ENCODE measurements at regions not wholly inside any gene's neighbourhood (a gene's known extent, or its start where the extent isn't known, plus 50 kb on each side); places are given as distances from the start of the nearest gene placed in this dataset.

- H3K27ac Mint-ChIP-seq: no peak overlapping the region
- H3K4me1 Mint-ChIP-seq: no peaks in the 10 kb centered on the region
- no peaks in the 10 kb centered on the region for H3K9me3 Mint-ChIP-seq
- no peaks in the 10 kb centered on the region for H3K27me3 Mint-ChIP-seq
- no peak for DNase-seq
- peaks cover 12% of the 10 kb centered on the region for H3K36me3 Mint-ChIP-seq (ENCODE audit: low read depth)
- no peak overlapping the region for H3K4me3 Mint-ChIP-seq
- POLR2A ChIA-PET: no interaction called here
- CTCF ChIA-PET: no interaction called here
These were observed 78.3 kb upstream of the POU5F2 start for GRCh38 chr5:93819668-93820067.

- H3K27ac Mint-ChIP-seq: no peak overlapping the region
- H3K9me3 Mint-ChIP-seq: no peaks in the 10 kb centered on the region
- CTCF ChIA-PET: no interaction called here
- no peaks in the 10 kb centered on the region for H3K27me3 Mint-ChIP-seq
- POLR2A ChIA-PET: no interaction called here
- no peak overlapping the region for H3K4me3 Mint-ChIP-seq
- H3K36me3 Mint-ChIP-seq (ENCODE audit: low read depth): no peaks in the 10 kb centered on the region
- no peaks in the 10 kb centered on the region for H3K4me1 Mint-ChIP-seq
- DNase-seq: no peak
These were observed 69.4 kb upstream of the POU5F2 start for GRCh38 chr5:93810780-93811179.

- POLR2A ChIA-PET: no interaction called here
- Mint-ChIP-seq H3K36me3 (ENCODE audit: low read depth) (no peaks in the 10 kb centered on the region), H3K4me1 (no peaks in the 10 kb centered on the region), H3K27me3 (no peaks in the 10 kb centered on the region), H3K4me3 (no peak overlapping the region), H3K27ac (no peak overlapping the region), H3K9me3 (no peaks in the 10 kb centered on the region)
- no peak for DNase-seq
- CTCF ChIA-PET: interaction anchor here (0.9 kb wide), 1 partner anchor 16 kb away, joined by 3 read pairs; no protein-coding TSS in a partner anchor
These were observed 68.0 kb upstream of the POU5F2 start for GRCh38 chr5:93809430-93809829.

- ChIA-PET CTCF (no interaction called here), POLR2A (no interaction called here)
- DNase-seq: no peak
- Mint-ChIP-seq H3K27ac (no peak overlapping the region), H3K27me3 (no peaks in the 10 kb centered on the region), H3K36me3 (ENCODE audit: low read depth) (no peaks in the 10 kb centered on the region), H3K4me1 (no peaks in the 10 kb centered on the region), H3K4me3 (no peak overlapping the region), H3K9me3 (no peaks in the 10 kb centered on the region)
These were observed 66.4 kb upstream of the POU5F2 start for GRCh38 chr5:93807846-93808245.

GRCh38 chr5:93805616-93806379 lies 64.4 kb upstream of the POU5F2 start:
- Mint-ChIP-seq H3K27ac (no peak overlapping the region), H3K36me3 (ENCODE audit: low read depth) (no peaks in the 10 kb centered on the region), H3K4me1 (peaks cover 4% of the 10 kb centered on the region), H3K9me3 (no peaks in the 10 kb centered on the region), H3K27me3 (no peaks in the 10 kb centered on the region), H3K4me3 (no peak overlapping the region)
- no peak for DNase-seq
- POLR2A ChIA-PET: no interaction called here
- CTCF ChIA-PET: interaction anchor here (0.9 kb wide), 1 partner anchor 10 kb away, joined by 3 read pairs; no protein-coding TSS in a partner anchor

- peak; percentile 46 for DNase-seq
These were observed 59.8 kb upstream of the POU5F2 start for GRCh38 chr5:93800988-93801811.

GRCh38 chr5:93794954-93795353 lies 53.6 kb upstream of the POU5F2 start:
- Mint-ChIP-seq H3K36me3 (ENCODE audit: low read depth) (no peaks in the 10 kb centered on the region), H3K27ac (no peak overlapping the region), H3K4me3 (no peak overlapping the region), H3K4me1 (no peaks in the 10 kb centered on the region), H3K27me3 (no peaks in the 10 kb centered on the region), H3K9me3 (no peaks in the 10 kb centered on the region)
- ChIA-PET POLR2A (no interaction called here), CTCF (no interaction called here)
- DNase-seq: no peak

More at GRCh38 chr5:93800988-93801811, 59.8 kb upstream of the POU5F2 start:
- POLR2A ChIA-PET: no interaction called here
- H3K36me3 Mint-ChIP-seq (ENCODE audit: low read depth): no peaks in the 10 kb centered on the region
- no peak overlapping the region for H3K4me3 Mint-ChIP-seq
- CTCF ChIA-PET: interaction anchor here (0.7 to 2.1 kb wide), 5 partner anchors 30 to 285 kb away, joined by 3 to 6 read pairs (median 3); no protein-coding TSS in a partner anchor
- no peaks in the 10 kb centered on the region for H3K27me3 Mint-ChIP-seq
- peaks cover 4% of the 10 kb centered on the region for H3K4me1 Mint-ChIP-seq
- H3K9me3 Mint-ChIP-seq: no peaks in the 10 kb centered on the region
- no peak overlapping the region for H3K27ac Mint-ChIP-seq

GRCh38 chr5:93793159-93793781 lies 51.9 kb upstream of the POU5F2 start:
- no peaks in the 10 kb centered on the region for H3K9me3 Mint-ChIP-seq
- H3K36me3 Mint-ChIP-seq (ENCODE audit: low read depth): no peaks in the 10 kb centered on the region
- DNase-seq: no peak
- no peaks in the 10 kb centered on the region for H3K4me1 Mint-ChIP-seq
- no peak overlapping the region for H3K27ac Mint-ChIP-seq
- POLR2A ChIA-PET: no interaction called here
- no peaks in the 10 kb centered on the region for H3K27me3 Mint-ChIP-seq
- no peak overlapping the region for H3K4me3 Mint-ChIP-seq
- CTCF ChIA-PET: interaction anchor here (0.6 to 0.8 kb wide), 2 partner anchors 16 to 222 kb away, joined by 3 read pairs; no protein-coding TSS in a partner anchor

- no peaks in the 10 kb centered on the region for H3K27me3 Mint-ChIP-seq
- no peaks in the 10 kb centered on the region for H3K4me1 Mint-ChIP-seq
- no peak for DNase-seq
- H3K36me3 Mint-ChIP-seq (ENCODE audit: low read depth): no peaks in the 10 kb centered on the region
- no peaks in the 10 kb centered on the region for H3K9me3 Mint-ChIP-seq
- H3K27ac Mint-ChIP-seq: no peak overlapping the region
- CTCF ChIA-PET: no interaction called here
- no peak overlapping the region for H3K4me3 Mint-ChIP-seq
- POLR2A ChIA-PET: no interaction called here
These were observed 50.1 kb upstream of the POU5F2 start for GRCh38 chr5:93791518-93791972.

All from activated CD4-positive, alpha-beta T cell treated with anti-CD3 and anti-CD28 coated beads, Interleukin-2, amount 10 ng/mL, durations not matched to agents 7 days and 5 days (primary cell).